ENCODE measurements at regions not wholly inside any gene's neighbourhood (a gene's known extent, or its start where the extent isn't known, plus 50 kb on each side); places are given as distances from the start of the nearest gene placed in this dataset.

- TF ChIP-seq, protein P1, sequence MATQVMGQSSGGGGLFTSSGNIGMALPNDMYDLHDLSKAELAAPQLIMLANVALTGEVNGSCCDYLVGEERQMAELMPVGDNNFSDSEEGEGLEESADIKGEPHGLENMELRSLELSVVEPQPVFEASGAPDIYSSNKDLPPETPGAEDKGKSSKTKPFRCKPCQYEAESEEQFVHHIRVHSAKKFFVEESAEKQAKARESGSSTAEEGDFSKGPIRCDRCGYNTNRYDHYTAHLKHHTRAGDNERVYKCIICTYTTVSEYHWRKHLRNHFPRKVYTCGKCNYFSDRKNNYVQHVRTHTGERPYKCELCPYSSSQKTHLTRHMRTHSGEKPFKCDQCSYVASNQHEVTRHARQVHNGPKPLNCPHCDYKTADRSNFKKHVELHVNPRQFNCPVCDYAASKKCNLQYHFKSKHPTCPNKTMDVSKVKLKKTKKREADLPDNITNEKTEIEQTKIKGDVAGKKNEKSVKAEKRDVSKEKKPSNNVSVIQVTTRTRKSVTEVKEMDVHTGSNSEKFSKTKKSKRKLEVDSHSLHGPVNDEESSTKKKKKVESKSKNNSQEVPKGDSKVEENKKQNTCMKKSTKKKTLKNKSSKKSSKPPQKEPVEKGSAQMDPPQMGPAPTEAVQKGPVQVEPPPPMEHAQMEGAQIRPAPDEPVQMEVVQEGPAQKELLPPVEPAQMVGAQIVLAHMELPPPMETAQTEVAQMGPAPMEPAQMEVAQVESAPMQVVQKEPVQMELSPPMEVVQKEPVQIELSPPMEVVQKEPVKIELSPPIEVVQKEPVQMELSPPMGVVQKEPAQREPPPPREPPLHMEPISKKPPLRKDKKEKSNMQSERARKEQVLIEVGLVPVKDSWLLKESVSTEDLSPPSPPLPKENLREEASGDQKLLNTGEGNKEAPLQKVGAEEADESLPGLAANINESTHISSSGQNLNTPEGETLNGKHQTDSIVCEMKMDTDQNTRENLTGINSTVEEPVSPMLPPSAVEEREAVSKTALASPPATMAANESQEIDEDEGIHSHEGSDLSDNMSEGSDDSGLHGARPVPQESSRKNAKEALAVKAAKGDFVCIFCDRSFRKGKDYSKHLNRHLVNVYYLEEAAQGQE (IDR thresholded peaks at IDR 0.05; ENCODE audit: insufficient read depth in 1 of 2, low read depth in 2 of 2, low read length in 2 of 2) = no peak
- TF ChIP-seq POLR2AphosphoS5 (IDR thresholded peaks at IDR 0.05; ENCODE audit: low read depth, low read length) (no peak), SIN3A (IDR thresholded peaks at IDR 0.05; ENCODE audit: borderline replicate concordance, insufficient read depth, low read length) (no peak), TAF1 (IDR thresholded peaks at IDR 0.05; ENCODE audit: borderline replicate concordance, insufficient read depth, low read length) (no peak)
These were observed 86.9 kb upstream of the MAPK4 start for GRCh38 chr18:50472941-50473340.

DNA sequence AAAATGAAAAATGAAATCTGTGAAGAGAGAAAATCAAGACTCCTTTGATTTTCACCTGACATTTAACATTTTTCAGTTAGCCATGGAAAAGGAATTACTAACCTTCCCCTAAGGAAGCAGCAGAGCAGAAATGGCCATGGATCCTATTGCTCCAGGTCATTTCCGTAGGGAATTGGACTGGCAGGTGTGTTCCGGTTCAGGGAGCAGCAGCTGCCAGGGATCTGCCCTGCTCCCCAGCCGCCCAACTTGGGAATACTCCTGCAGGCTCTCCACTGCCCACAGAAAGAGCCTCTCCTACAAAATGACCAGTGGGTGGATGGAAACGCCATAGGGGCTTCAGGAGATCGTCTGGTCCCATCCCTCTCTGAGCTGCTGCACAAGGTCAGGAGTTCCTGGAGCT is 86.0 kb upstream of the MAPK4 start:
- TF ChIP-seq FOXP2 (optimal IDR thresholded peaks at IDR 0.05; ENCODE audit: borderline replicate concordance, extremely low read depth, extremely low read length, insufficient read depth) (no peak), SIN3A (IDR thresholded peaks at IDR 0.05; ENCODE audit: borderline replicate concordance, insufficient read depth, low read length) (no peak)

DNA sequence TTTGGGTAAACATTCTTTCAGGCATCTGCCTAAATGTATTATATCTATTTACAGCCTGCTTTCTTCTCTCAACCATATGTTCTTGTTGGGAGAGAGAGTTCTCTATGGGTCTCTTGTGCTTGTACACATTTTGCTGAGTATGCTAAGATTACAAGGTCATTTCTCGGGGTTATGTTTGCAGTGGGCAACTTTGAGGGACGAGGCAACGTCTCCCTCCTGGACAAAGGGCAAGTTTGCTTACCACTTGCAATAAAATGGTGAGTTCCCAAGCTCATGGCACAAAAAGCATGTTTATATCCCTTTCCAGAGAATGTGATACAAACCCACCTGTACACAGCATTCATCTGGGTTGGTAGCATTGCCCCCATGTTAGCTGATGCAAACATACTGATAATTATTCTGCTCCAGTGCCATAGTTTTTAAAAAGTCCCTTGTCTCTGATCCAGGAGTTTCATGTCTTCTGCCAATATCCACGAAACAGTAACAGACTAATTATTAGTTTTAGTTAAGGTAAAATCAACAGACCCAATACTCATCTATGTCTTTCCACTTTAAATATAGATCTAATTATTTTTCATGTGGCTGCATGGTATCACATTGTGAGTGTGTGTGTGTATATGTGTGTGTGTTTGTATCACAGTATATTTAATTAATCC is 84.2 kb upstream of the MAPK4 start:
- TF ChIP-seq POLR2AphosphoS5 (IDR thresholded peaks at IDR 0.05; ENCODE audit: low read depth, low read length) (no peak), FOXP2 (optimal IDR thresholded peaks at IDR 0.05; ENCODE audit: borderline replicate concordance, extremely low read depth, extremely low read length, insufficient read depth) (no peak), SIN3A (IDR thresholded peaks at IDR 0.05; ENCODE audit: borderline replicate concordance, insufficient read depth, low read length) (no peak), TAF1 (IDR thresholded peaks at IDR 0.05; ENCODE audit: borderline replicate concordance, insufficient read depth, low read length) (no peak)
- TF ChIP-seq, protein P1 (IDR thresholded peaks at IDR 0.05; ENCODE audit: insufficient read depth in 1 of 2, low read depth in 2 of 2, low read length in 2 of 2) = no peak

DNA sequence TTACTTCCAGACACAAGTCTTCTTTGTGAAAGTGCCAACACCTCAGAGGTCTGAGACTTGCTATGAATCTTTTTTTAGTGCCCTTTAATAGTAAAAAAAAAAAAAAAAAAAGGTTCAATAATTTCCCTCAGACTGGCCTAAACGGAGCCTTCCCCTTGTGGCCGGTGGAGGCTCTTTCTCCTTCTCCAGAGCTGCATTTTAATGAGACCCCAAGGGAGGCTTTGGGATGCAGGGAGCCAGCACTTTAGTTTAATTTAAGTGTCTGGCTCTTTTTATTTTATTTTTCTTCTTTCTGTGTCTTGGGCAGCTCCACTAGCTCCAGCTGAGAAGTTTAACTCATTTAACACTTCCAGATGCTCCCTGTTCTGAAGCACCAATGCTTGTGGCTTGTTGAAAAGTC is 67.8 kb upstream of the MAPK4 start:
- TF ChIP-seq, protein P1 (IDR thresholded peaks at IDR 0.05; ENCODE audit: insufficient read depth in 1 of 2, low read depth in 2 of 2, low read length in 2 of 2) = no peak
- TF ChIP-seq POLR2AphosphoS5 (IDR thresholded peaks at IDR 0.05; ENCODE audit: low read depth, low read length) = no peak
- no peak for TF ChIP-seq TAF1 (IDR thresholded peaks at IDR 0.05; ENCODE audit: borderline replicate concordance, insufficient read depth, low read length)
- no peak for TF ChIP-seq FOXP2 (optimal IDR thresholded peaks at IDR 0.05; ENCODE audit: borderline replicate concordance, extremely low read depth, extremely low read length, insufficient read depth)
- no peak for TF ChIP-seq SIN3A (IDR thresholded peaks at IDR 0.05; ENCODE audit: borderline replicate concordance, insufficient read depth, low read length)

GRCh38 chr18:50494569-50494968 is 65.3 kb upstream of the MAPK4 start:
- TF ChIP-seq FOXP2 (optimal IDR thresholded peaks at IDR 0.05; ENCODE audit: borderline replicate concordance, extremely low read depth, extremely low read length, insufficient read depth) = no peak
- TF ChIP-seq, protein P1 (IDR thresholded peaks at IDR 0.05; ENCODE audit: insufficient read depth in 1 of 2, low read depth in 2 of 2, low read length in 2 of 2) = no peak
- no peak for TF ChIP-seq SIN3A (IDR thresholded peaks at IDR 0.05; ENCODE audit: borderline replicate concordance, insufficient read depth, low read length)
- TF ChIP-seq POLR2AphosphoS5 (IDR thresholded peaks at IDR 0.05; ENCODE audit: low read depth, low read length) = no peak
- no peak for TF ChIP-seq TAF1 (IDR thresholded peaks at IDR 0.05; ENCODE audit: borderline replicate concordance, insufficient read depth, low read length)
